C4-2B (cell line): ENCODE measurements at regions not wholly inside any gene's neighbourhood (a gene's known extent, or its start where the extent isn't known, plus 50 kb on each side); places are given as distances from the start of the nearest gene placed in this dataset.
"Not testable (repeated sequence)": the region's sequence is repeated elsewhere in the genome, so short reads cannot be mapped to it uniquely, and the experiment has no call there.

Experiments used
- H3K27ac ChIP-seq: fragments of 450-650 bp; 2 replicates; pipeline ENCODE4 v1.5.1; 2017
- ZFX ChIP-seq: fragments of 450-650 bp; IDR thresholded peaks from 2 replicates; pipeline ENCODE4 v1.6.1; 2017
- TF ChIP-seq, protein P1 (sequence below): fragments of 450-650 bp; conservative IDR thresholded peaks from 2 replicates; pipeline ENCODE4 v1.5.1; 2017; ENCODE audit warnings: mild to moderate bottlenecking

DNA sequence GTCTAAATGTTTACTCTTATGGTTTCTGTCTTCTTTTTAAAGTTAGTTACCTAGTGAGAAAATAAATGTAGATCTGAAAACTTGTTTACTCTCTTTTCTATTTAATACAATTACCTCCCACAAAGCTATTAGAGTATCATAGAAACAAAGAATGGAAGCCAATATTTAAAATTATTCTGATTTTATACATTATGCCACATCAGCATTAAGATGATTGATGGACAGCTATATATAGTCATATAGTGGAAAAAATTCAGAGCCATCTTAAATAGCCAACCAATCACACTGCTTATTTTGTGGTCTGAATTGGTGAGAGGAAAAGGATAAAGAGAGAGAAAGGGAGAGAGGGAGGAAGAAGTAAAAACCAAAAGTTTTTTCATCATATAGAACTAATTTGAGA, 1101.8 kb downstream of the PCDH19 start:
- TF ChIP-seq ZFX = no peak
- H3K27ac ChIP-seq = no peak overlapping the region

DNA sequence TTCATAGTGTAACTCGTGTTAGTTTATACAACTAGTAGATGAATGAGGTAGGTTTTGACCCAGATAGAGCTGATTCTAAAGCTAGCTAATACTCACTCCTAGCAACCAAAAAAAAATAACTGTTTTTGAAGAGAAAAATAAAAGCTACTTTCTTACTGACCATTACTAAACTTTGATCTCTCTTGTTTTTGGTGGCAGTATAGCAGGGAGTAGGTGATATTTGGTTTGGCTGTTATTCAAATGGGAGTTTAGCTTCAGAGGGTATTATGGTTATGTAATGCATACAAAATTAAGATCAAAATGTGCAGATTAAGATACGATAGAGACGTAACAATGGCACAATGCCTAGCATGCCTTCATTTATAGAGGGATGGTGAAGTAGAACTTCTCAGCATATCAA, 1104.5 kb downstream of the PCDH19 start:
- TF ChIP-seq ZFX = no peak
- TF ChIP-seq, protein P1, sequence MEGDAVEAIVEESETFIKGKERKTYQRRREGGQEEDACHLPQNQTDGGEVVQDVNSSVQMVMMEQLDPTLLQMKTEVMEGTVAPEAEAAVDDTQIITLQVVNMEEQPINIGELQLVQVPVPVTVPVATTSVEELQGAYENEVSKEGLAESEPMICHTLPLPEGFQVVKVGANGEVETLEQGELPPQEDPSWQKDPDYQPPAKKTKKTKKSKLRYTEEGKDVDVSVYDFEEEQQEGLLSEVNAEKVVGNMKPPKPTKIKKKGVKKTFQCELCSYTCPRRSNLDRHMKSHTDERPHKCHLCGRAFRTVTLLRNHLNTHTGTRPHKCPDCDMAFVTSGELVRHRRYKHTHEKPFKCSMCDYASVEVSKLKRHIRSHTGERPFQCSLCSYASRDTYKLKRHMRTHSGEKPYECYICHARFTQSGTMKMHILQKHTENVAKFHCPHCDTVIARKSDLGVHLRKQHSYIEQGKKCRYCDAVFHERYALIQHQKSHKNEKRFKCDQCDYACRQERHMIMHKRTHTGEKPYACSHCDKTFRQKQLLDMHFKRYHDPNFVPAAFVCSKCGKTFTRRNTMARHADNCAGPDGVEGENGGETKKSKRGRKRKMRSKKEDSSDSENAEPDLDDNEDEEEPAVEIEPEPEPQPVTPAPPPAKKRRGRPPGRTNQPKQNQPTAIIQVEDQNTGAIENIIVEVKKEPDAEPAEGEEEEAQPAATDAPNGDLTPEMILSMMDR = no peak
- no peak overlapping the region for H3K27ac ChIP-seq

DNA sequence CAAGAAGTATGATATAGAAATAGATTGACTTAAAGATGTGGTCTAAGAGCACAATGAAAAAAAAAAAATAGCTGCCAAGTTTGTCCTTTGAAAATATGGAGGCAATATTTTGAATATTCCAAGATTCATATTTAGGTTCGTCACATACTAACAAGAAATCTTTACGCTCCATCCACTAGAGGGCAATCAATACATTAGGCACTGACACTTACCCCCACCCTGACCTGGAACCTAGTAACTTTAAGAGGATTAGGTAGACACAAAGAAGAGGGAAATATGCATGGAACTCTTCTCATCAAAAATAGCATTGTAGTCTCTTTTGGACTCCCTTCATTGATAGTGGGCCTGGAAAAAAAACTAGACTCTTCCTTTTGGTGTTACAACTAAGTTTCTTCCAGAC, 1108.1 kb downstream of the PCDH19 start:
- H3K27ac ChIP-seq = no peak overlapping the region
- TF ChIP-seq, protein P1 = peak; percentile 65
- TF ChIP-seq ZFX = no peak

DNA sequence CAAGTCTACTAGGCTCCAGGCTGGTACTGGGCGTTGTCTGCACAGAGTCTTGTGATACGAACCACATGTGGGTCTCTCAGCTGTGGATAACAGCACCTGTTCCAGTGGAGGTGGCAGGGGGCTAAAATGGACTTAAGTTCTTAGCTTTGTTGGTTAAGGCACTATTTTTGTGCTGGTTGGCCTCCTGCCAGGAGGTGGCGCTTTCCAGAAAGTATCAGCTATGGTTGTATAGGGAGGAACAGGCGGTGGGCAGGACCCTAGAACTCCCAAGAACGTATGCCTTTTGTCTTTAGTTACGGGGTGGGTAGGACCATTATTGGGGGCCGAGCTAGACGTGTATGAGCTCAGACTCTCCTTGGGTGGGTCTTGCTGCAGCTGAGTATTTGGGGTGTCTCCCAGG, 1138.4 kb downstream of the PCDH19 start:
- H3K27ac ChIP-seq = no peak overlapping the region
- TF ChIP-seq, protein P1 = no peak
- TF ChIP-seq ZFX = no peak

DNA sequence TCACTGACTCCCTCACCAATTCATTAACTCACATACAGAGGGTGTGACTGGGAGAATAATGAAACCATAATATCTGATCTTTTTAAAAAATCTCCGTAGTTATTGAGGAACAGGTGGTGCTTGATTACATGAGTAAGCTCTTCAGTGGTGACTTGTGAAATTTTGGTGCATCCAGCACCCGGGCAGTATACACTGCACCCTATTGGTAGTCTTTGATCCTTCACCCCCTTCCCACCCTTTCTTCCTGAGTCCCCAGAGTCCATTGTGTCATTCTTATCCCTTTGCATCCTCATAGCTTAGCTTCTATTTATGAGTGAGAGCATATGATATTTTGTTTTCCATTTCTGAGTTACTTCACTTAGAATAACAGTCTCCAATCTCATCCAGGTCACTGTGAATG, 1143.8 kb downstream of the PCDH19 start:
- H3K27ac ChIP-seq = no peak overlapping the region
- no peak for TF ChIP-seq ZFX
- TF ChIP-seq, protein P1 = no peak; the same call in 1 of the 2 replicates

DNA sequence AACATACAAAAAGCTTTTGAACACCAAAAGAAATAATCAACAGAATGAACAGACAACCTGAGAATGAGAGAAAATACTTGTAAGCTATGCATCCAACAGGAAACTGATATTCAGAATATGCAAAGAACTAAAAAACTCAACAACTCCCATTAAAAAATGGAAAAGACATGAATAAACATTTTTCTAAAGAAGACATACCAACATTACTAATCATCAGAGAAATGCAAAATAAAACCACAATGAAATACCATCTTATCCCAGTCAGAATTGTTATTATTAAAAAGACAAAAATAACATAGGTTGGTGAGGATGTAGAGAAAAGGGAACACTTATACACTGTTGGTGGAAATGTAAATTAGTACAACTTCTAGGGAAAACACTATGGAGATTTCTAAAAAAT, 1161.9 kb downstream of the PCDH19 start:
- no peak for TF ChIP-seq ZFX
- TF ChIP-seq, protein P1 = no peak
- H3K27ac ChIP-seq = no peak overlapping the region

DNA sequence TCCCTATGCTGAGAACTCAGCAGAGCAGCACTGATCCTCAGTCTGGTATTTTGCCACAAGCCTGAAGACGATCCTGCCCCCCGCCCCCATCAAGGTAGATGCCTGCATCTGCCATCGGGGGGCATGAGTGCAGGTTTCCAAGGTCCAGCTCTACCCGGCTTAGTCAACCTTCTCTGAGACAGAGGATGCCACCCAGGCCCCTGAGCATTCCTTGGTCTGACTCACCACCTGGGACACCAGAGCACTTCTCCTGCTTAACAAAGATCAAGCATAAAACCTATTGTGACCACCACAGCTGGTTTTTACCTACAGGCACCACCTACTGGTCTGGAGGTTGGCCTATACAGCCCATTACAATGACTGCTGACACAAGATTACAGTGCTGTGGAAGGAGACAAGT, 1168.1 kb downstream of the PCDH19 start:
- TF ChIP-seq, protein P1 = no peak
- no peak for TF ChIP-seq ZFX
- no peak overlapping the region for H3K27ac ChIP-seq

DNA sequence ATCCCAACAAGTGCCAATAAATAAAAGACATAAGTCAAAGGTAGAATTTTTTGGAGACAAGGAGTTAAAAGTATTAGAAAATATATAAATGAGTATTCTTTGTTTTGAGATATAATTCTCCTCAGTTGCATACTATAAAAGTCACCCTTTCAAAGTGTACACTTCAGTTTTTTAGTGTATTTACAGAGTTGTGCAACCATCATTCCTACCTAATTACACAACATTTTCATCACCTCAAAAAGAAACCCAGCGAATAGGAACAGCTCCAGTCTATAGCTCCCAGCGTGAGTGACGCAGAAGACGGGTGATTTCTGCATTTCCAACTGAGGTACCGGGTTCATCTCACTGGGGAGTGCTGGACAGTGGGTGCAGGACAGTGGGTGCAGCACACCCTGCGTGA, 1175.7 kb downstream of the PCDH19 start:
- not testable (repeated sequence) for H3K27ac ChIP-seq

DNA sequence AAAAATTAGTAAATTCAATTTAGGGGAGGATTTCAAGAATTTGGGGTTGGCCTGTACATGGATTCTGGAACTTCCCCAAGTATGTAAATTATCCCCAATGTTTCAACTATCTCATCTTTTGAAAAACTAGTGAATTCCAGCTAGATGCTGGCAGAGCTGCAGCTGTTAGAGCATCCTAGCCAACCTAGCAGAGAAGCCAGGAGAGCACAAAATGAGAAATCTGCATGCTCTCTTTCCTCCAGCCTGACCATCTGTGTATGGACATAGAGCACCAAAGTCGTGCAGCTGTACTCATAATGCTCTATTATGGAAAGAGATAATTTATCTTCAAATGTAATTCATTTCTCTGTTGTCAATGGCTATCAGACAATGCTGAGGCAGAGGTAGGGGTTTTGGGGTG, 1217.7 kb downstream of the PCDH19 start:
- H3K27ac ChIP-seq = no peak overlapping the region
- no peak for TF ChIP-seq ZFX
- TF ChIP-seq, protein P1 = no peak
